ENCODE measurements at regions not wholly inside any gene's neighbourhood (a gene's known extent, or its start where the extent isn't known, plus 50 kb on each side); places are given as distances from the start of the nearest gene placed in this dataset.
A peak's percentile ranks its signal among the peaks of the same experiment; 100 is the strongest.

DNA sequence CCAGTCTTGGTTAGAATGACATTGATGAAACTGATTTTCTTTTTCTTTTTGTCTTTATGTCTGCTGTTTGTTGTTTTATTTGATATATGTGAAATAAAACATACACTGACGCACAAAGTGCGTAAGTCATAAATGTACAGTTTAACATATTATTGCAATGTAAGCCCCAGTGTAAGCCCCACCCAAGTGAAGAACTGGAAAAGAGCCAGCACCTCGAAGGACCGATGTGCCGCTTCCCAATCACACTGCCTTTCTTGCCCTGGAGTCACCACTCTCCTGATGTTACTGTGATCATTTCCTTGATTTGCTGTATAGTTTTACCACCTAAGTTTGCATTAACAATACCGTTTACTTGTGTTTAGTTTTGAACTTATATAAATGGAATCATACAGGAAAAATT, 128.4 kb upstream of the LPP start:
- no peak for DNase-seq
- TF ChIP-seq POLR2A (IDR thresholded peaks at IDR 0.05) = no peak
- TF ChIP-seq, protein P1, sequence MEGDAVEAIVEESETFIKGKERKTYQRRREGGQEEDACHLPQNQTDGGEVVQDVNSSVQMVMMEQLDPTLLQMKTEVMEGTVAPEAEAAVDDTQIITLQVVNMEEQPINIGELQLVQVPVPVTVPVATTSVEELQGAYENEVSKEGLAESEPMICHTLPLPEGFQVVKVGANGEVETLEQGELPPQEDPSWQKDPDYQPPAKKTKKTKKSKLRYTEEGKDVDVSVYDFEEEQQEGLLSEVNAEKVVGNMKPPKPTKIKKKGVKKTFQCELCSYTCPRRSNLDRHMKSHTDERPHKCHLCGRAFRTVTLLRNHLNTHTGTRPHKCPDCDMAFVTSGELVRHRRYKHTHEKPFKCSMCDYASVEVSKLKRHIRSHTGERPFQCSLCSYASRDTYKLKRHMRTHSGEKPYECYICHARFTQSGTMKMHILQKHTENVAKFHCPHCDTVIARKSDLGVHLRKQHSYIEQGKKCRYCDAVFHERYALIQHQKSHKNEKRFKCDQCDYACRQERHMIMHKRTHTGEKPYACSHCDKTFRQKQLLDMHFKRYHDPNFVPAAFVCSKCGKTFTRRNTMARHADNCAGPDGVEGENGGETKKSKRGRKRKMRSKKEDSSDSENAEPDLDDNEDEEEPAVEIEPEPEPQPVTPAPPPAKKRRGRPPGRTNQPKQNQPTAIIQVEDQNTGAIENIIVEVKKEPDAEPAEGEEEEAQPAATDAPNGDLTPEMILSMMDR (IDR thresholded peaks at IDR 0.05) = no peak
- no peaks in the 10 kb centered on the region for H3K9me3 ChIP-seq
- no peaks in the 10 kb centered on the region for H3K27me3 ChIP-seq
- no peak overlapping the region for H3K4me3 ChIP-seq
- H3K4me1 ChIP-seq = peaks cover 0 to 8% (median 0%) of the 10 kb centered on the region in 4 donors
- no peak overlapping the region for H3K27ac ChIP-seq
- no peaks in the 10 kb centered on the region for H3K36me3 ChIP-seq

DNA sequence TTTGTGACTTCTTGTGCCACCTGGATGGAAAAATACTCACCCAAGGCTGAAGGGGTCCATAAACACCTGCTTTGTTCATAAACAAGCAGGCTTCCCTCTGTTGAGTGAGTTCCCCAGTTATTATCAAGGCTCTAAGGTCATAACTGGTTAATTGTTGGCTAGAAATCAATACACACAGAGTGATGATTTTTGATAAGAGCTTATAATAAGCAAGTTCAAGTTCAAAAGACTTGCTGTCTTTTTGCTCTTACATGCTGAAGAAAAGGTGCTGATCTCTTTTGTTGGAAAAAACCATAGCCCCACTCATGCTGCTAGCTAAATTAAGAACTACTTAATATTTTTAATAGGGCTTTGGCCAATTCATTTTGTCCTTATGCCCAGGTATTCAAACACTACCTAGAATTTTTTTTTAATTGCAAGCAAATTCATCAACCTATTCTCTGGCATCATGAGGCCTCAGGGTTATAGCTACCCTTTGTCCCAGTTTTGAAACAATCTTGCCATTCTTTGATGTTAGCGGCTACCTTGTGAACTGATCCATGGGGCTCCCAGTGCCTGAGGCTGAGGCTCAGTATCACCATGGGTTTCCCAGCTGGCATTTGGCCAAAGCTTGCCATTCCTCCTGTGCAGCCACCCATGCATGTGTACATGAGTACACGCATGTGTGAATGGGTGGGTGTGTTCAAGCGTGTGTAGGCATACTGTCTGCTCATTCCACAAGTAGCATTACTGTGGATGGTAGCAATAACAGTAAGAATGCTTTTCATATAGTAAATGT, 127.6 kb upstream of the LPP start:
- H3K27ac ChIP-seq = peak overlapping the region in 1 of 4 donors; percentile 11
- H3K4me1 ChIP-seq = peaks cover 0 to 8% (median 0%) of the 10 kb centered on the region in 4 donors
- DNase-seq = no peak

DNA sequence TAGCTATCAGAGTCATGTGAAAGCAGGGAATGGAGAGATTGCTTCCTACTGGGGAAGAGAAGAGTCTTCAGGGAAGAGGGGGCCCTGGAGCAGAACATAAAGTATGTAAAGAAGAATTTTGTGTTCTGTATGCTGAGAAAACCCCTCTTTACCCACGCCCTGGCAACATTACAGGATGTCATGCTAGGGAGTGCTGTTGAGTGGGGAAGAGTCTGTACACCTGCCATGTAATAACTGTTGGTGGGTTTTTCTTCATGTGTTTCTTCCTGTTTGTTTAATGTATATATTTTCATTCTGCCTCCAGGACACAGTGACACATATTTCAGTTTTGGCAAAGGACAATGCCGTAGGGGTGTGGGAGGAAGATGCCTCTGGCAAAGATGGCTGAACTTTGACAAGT, 122.8 kb upstream of the LPP start:
- no peaks in the 10 kb centered on the region for H3K9me3 ChIP-seq
- no peaks in the 10 kb centered on the region for H3K36me3 ChIP-seq
- DNase-seq = no peak
- H3K4me3 ChIP-seq = no peak overlapping the region
- TF ChIP-seq, protein P1 (IDR thresholded peaks at IDR 0.05) = no peak
- no peak for TF ChIP-seq POLR2A (IDR thresholded peaks at IDR 0.05)
- no peaks in the 10 kb centered on the region for H3K27me3 ChIP-seq
- no peak overlapping the region for H3K27ac ChIP-seq
- H3K4me1 ChIP-seq = peaks cover 0 to 5% (median 0%) of the 10 kb centered on the region in 4 donors

More for the DNA sequence above, 127.6 kb upstream of the LPP start:
- Histone ChIP-seq H3K27me3 (no peaks in the 10 kb centered on the region), H3K9me3 (no peaks in the 10 kb centered on the region), H3K4me3 (no peak overlapping the region), H3K36me3 (no peaks in the 10 kb centered on the region)
- TF ChIP-seq, protein P1 (IDR thresholded peaks at IDR 0.05) = no peak
- TF ChIP-seq POLR2A (IDR thresholded peaks at IDR 0.05) = no peak

DNA sequence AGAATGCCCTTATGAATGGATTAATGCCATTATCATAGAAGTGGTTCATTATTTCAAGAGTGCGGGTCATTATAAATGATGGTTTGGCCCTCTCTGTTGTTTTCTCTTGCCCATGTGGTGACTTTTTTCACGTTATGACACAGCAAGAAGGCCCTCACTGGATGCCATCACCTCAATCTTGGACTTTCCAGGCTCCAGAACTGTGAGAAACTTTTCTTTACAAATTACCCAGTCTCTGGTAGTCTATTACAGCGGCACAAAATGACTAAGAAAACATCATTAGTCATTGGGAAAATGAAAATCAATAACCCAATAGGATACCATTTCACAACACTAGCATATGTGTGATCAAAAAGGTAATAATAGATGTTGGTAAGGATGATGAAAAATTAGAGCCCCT, 119.0 kb upstream of the LPP start:
- H3K27me3 ChIP-seq = no peaks in the 10 kb centered on the region
- peaks cover 0 to 8% (median 0%) of the 10 kb centered on the region in 4 donors for H3K4me1 ChIP-seq
- TF ChIP-seq, protein P1 (IDR thresholded peaks at IDR 0.05) = no peak
- no peak for TF ChIP-seq POLR2A (IDR thresholded peaks at IDR 0.05)
- no peaks in the 10 kb centered on the region for H3K9me3 ChIP-seq
- no peak for DNase-seq
- no peak overlapping the region for H3K27ac ChIP-seq
- H3K36me3 ChIP-seq = no peaks in the 10 kb centered on the region
- H3K4me3 ChIP-seq = no peak overlapping the region

DNA sequence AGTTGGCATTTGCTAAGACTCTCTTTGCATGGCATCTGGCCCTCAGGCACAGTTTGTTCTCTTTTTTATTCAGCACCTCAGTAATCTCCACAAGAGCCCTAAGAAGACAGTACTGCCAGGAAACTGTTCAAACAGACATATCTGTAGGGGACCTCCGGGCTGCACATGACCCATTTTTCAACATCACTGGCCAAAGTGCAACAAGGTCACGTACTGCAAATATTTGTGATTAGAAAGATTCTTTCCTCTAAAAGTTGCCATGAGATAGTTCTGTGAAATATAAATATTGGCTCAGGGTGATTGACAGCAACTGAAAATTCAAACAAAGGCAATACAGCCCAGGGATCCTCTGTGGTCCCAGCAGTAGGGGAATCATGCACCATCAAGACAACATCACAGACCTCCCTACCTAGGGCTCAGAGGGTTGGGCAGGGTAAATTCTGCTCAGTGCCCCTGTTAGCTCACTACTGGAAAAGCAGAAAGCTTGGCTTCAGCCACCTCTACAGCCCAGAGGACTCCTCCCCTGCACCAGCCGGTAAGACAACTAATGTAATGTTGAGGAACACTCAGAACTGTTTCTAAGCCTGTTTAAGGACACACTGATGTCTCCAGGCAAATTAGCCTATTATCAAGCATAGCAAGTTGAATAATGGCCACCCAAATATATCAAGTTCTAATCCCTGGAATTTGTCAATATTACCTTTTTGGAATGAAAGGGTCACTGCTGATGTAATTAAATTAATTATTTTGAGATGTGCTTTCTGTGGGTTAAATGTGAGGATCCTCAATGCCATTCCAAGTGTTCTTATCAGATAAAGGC, 117.4 kb upstream of the LPP start:
- Histone ChIP-seq H3K4me3 (no peak overlapping the region), H3K36me3 (no peaks in the 10 kb centered on the region), H3K27ac (no peak overlapping the region), H3K27me3 (no peaks in the 10 kb centered on the region), H3K9me3 (no peaks in the 10 kb centered on the region), H3K4me1 (peaks cover 0 to 8% (median 0%) of the 10 kb centered on the region in 4 donors)
- DNase-seq = no peak
- TF ChIP-seq, protein P1 (IDR thresholded peaks at IDR 0.05) = no peak
- TF ChIP-seq POLR2A (IDR thresholded peaks at IDR 0.05) = no peak

Measured in Peyer's patch (tissue), 4 donors.